ENCODE measurements at regions not wholly inside any gene's neighbourhood (a gene's known extent, or its start where the extent isn't known, plus 50 kb on each side); places are given as distances from the start of the nearest gene placed in this dataset.

- CTCF ChIA-PET: no interaction called here
- no peak overlapping the region for H3K27ac ChIP-seq
- no peak for DNase-seq (ENCODE audit: low spot score)
- POLR2A ChIA-PET (ENCODE audit: low non-redundant PET): no interaction called here
- TF ChIP-seq, protein P1, sequence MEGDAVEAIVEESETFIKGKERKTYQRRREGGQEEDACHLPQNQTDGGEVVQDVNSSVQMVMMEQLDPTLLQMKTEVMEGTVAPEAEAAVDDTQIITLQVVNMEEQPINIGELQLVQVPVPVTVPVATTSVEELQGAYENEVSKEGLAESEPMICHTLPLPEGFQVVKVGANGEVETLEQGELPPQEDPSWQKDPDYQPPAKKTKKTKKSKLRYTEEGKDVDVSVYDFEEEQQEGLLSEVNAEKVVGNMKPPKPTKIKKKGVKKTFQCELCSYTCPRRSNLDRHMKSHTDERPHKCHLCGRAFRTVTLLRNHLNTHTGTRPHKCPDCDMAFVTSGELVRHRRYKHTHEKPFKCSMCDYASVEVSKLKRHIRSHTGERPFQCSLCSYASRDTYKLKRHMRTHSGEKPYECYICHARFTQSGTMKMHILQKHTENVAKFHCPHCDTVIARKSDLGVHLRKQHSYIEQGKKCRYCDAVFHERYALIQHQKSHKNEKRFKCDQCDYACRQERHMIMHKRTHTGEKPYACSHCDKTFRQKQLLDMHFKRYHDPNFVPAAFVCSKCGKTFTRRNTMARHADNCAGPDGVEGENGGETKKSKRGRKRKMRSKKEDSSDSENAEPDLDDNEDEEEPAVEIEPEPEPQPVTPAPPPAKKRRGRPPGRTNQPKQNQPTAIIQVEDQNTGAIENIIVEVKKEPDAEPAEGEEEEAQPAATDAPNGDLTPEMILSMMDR (conservative IDR thresholded peaks at IDR 0.05; ENCODE audit: low read depth): no peak
These were observed 406.2 kb upstream of the CADM1 start for GRCh38 chr11:115910379-115910778.

GRCh38 chr11:115906171-115906570 lies 402.0 kb upstream of the CADM1 start:
- ChIA-PET POLR2A (ENCODE audit: low non-redundant PET) (no interaction called here), CTCF (no interaction called here)
- no peak for DNase-seq (ENCODE audit: low spot score)
- TF ChIP-seq, protein P1 (conservative IDR thresholded peaks at IDR 0.05; ENCODE audit: low read depth): no peak
- H3K27ac ChIP-seq: no peak overlapping the region

DNA sequence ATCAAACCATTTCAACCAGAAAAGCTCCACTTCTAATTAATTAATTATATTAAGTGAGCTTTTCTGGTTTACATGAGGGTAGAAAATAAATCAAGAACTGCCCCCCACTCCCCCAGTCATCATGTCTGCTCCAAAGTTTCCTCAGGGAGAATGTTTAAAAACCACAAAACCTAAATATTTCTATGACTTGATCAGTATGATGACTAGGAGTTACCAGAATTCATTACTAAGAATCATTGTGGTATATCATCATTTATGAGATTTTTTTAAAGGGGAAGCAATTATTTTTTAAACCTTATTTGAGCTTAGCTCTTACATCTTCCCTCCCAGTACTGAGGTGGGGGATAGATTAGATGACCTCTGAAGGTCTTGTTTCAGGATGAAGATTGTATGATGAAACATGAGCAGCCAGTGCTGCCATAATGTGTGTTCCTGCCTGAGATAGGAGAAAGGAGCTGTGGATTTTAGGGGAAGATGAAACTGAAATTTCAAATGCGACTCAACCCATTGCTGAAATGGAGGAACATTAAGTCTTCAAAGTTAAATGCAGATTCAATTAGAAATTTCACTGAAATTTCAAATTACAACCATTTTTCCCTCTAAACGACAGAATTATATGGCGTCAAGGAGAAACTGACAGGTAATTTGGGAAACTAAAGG lies 401.3 kb upstream of the CADM1 start:
- POLR2A ChIA-PET (ENCODE audit: low non-redundant PET): no interaction called here
- CTCF ChIA-PET: interaction anchor here (0.6 kb wide), 1 partner anchor 547 kb away, joined by 3 read pairs; no protein-coding TSS in a partner anchor
- no peak for DNase-seq (ENCODE audit: low spot score)
- H3K27ac ChIP-seq: no peak overlapping the region
- TF ChIP-seq, protein P1 (conservative IDR thresholded peaks at IDR 0.05; ENCODE audit: low read depth): no peak

DNA sequence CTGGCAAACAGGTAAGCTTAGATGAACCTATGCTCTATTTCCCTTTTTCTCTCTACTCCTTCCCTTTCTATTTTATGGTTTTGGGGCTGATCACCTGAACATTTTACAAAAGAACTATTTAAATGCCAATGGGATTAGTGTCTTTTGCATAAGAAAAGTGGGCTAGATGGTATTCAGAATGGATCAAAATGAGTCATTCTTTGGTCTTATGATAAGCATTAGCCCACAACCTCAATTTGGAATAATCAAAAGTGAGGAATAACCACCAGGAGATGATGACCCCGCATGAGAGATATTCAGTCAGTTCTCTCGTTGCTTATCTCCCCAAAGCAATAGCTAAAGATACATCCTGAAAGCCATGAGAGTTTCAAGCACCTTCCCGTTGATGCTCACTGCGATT lies 399.0 kb upstream of the CADM1 start:
- ChIA-PET POLR2A (ENCODE audit: low non-redundant PET) (no interaction called here), CTCF (no interaction called here)
- H3K27ac ChIP-seq: no peak overlapping the region
- no peak for DNase-seq (ENCODE audit: low spot score)
- TF ChIP-seq, protein P1 (conservative IDR thresholded peaks at IDR 0.05; ENCODE audit: low read depth): no peak

DNA sequence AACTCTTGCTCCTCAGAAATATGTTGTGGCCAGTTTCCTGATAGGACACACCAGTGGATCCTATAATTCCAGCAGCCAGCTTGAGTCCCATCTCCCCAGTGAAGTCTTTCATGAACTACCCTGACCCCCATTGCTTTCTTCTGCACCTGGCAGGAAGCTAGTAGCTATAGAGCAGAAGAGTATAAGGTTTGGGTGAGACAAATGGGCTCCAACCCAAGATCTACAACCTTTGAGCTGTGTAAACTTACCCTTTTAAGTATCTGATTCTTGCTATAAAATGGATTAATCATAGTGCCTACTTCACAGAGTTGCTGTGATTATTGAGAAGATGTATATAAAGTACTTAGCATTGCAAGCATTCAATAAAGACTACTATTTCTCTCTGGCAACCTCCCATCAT lies 396.9 kb upstream of the CADM1 start:
- DNase-seq (ENCODE audit: low spot score): no peak
- no peak overlapping the region for H3K27ac ChIP-seq
- ChIA-PET POLR2A (ENCODE audit: low non-redundant PET) (no interaction called here), CTCF (no interaction called here)
- TF ChIP-seq, protein P1 (conservative IDR thresholded peaks at IDR 0.05; ENCODE audit: low read depth): no peak

GRCh38 chr11:115900111-115900510 lies 395.9 kb upstream of the CADM1 start:
- POLR2A ChIA-PET (ENCODE audit: low non-redundant PET): no interaction called here
- DNase-seq (ENCODE audit: low spot score): no peak
- CTCF ChIA-PET: no interaction called here
- TF ChIP-seq, protein P1 (conservative IDR thresholded peaks at IDR 0.05; ENCODE audit: low read depth): no peak
- H3K27ac ChIP-seq: no peak overlapping the region
